HFF-Myc (cell line): ENCODE measurements at regions not wholly inside any gene's neighbourhood (a gene's known extent, or its start where the extent isn't known, plus 50 kb on each side); places are given as distances from the start of the nearest gene placed in this dataset.

Source experiments
- DNase-seq: peaks from one replicate; pipeline ENCODE4 v3.0.0-alpha.2; 2011; ENCODE audit warnings: low read depth; ENCODE audit errors: extremely low read depth
- H3K4me3 ChIP-seq: replicated peaks from 2 replicates; pipeline ENCODE4 v1.5.1; 2011; ENCODE audit warnings: low read depth, mild to moderate bottlenecking, control low read depth, low read length
- CTCF ChIP-seq: IDR thresholded peaks from 2 replicates; pipeline ENCODE4 v1.5.1; 2012; ENCODE audit warnings: mild to moderate bottlenecking, low read depth, low read length, control low read depth; ENCODE audit errors: missing control alignments

DNA sequence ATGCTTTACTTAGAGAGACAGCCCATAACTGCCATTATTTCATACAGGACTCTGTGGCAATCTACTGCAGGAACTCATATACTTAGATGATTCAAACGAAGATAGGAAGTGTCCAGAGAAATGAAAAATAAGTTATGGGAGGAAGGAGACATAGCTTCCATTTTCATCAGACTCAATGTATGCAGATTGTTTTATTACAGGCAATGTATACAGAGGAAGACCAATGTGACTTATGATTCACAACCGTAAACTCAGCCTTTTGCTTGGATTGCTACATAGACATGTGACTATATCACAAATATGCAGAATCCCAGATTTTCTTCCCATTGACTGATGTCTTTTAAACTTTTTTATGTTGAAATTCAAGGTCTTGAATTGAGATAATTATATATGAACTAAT lies 793.4 kb downstream of the SATB2 start:
- DNase-seq, result no peak
- TF ChIP-seq CTCF, result no peak
- H3K4me3 ChIP-seq, result no peak overlapping the region

- H3K4me3 ChIP-seq, result no peak overlapping the region
- no peak for TF ChIP-seq CTCF
- no peak for DNase-seq
Measured at GRCh38 chr2:198662905-198663304, 794.8 kb downstream of the SATB2 start.

DNA sequence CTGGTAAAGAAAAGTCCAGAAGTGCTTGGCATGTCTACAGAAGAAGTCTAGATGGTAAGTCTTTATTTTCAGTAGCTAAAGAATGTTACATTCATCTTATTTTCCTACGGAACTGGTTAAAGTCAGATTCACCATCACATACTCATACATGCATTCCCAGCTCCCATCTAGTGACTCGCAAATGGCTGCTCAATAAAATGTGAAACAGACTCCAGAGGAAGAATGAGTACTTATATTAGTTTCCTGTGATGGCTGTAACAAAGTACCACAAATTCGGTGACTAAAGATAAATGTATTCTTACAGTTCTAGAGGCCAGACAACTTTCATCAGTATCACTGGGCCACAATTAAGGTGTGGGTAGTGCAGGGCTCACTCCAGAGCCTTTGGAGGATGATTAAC lies 797.2 kb downstream of the SATB2 start:
- no peak overlapping the region for H3K4me3 ChIP-seq
- DNase-seq, result no peak
- no peak for TF ChIP-seq CTCF

- DNase-seq, result no peak
Measured at GRCh38 chr2:198659096-198659870, 798.5 kb downstream of the SATB2 start.

DNA sequence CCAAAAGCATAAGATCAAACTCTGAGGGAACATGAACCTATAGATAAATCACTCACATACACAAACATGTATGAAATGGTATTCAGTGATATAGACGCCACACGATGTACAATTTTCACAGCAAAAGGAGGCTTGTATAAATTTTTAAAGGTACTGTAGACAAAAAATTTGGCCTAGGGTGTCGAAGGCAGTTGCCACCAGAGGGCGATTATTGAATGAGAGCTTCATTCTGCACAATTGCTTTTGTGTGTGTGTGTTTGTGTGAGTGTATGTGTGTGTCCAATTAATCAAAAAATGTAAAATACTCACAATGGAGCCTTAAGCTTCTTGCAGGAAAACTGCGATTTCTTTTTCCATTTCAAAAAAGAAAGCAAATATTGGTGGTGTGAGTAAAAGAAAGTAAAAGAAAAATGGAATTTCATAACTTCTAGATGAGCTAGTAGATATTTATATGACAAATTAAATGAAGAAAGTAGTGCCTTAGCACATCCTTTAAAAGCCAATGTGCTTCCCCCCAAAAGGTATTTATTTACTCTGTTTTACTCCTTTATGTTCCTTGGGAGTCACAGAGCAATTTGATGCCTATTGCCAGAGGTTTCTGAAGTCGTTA lies 800.1 kb downstream of the SATB2 start:
- peak; percentile 52 for TF ChIP-seq CTCF
- no peak overlapping the region for H3K4me3 ChIP-seq
- DNase-seq, result no peak

More at GRCh38 chr2:198659096-198659870, 798.5 kb downstream of the SATB2 start:
- no peak overlapping the region for H3K4me3 ChIP-seq
- TF ChIP-seq CTCF, result no peak

- no peak for DNase-seq
- H3K4me3 ChIP-seq, result no peak overlapping the region
- no peak for TF ChIP-seq CTCF
Measured at GRCh38 chr2:198656869-198657268, 800.9 kb downstream of the SATB2 start.

DNA sequence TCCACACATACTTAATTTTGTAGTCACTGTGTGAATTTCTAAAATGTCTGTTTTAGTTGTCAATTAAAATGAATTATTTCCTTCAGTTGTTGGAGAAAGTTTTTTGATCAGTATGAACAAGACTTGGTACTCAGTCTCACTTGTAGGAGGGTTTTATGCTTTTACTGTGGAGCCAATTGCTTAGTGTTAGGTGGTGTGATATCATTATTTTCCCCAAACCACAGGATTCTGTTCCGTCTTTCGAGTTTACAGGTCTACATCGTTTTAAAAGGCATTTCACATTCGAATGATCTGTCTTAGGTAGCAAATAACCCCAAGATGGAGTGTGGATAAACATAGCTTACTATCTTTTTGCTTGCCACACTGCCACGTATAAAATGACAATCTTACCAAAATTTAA lies 803.1 kb downstream of the SATB2 start:
- DNase-seq, result no peak
- no peak for TF ChIP-seq CTCF
- H3K4me3 ChIP-seq, result no peak overlapping the region
